ENCODE measurements at regions not wholly inside any gene's neighbourhood (a gene's known extent, or its start where the extent isn't known, plus 50 kb on each side); places are given as distances from the start of the nearest gene placed in this dataset.

DNA sequence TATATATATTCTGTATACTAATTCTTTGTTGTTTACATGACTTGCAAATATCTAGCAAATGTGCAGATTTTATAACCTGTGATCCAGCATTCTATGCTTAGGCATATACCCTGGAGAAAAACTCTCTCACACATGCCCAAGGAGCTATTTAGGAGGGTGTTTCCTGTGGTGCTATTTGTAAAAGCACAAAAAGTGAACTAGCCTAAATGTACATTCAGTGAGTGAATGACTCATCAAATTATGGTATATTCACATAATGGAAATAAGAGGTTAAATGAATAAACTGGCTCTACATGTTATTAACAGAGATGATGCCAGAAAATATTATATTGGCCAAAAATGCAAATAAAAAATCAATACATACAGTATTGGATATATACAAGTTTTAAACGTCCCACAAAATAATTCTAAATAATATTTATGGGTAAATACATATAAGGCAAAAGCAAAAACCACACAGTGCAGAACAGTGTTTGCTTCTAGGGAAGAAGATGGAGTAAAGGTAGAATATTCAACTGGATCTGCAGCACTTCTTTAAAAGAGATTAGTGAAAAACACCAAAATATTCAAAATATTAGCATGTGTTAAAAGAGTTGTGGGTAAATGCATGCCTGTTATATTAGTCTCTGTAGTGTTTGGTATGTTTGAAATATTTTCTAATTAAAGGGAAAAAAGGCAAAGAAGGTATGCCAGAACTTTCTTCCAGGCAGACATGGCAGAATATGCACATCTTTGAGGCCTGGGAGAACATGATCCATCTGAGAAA, 344.7 kb downstream of the KLF5 start:
- no peak overlapping the region for H3K4me3 ChIP-seq (ENCODE audit: low read depth, low read length)
- TF ChIP-seq, protein P1, sequence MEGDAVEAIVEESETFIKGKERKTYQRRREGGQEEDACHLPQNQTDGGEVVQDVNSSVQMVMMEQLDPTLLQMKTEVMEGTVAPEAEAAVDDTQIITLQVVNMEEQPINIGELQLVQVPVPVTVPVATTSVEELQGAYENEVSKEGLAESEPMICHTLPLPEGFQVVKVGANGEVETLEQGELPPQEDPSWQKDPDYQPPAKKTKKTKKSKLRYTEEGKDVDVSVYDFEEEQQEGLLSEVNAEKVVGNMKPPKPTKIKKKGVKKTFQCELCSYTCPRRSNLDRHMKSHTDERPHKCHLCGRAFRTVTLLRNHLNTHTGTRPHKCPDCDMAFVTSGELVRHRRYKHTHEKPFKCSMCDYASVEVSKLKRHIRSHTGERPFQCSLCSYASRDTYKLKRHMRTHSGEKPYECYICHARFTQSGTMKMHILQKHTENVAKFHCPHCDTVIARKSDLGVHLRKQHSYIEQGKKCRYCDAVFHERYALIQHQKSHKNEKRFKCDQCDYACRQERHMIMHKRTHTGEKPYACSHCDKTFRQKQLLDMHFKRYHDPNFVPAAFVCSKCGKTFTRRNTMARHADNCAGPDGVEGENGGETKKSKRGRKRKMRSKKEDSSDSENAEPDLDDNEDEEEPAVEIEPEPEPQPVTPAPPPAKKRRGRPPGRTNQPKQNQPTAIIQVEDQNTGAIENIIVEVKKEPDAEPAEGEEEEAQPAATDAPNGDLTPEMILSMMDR (IDR thresholded peaks at IDR 0.05; ENCODE audit: borderline replicate concordance, insufficient read depth, low read depth, low read length), result no peak

DNA sequence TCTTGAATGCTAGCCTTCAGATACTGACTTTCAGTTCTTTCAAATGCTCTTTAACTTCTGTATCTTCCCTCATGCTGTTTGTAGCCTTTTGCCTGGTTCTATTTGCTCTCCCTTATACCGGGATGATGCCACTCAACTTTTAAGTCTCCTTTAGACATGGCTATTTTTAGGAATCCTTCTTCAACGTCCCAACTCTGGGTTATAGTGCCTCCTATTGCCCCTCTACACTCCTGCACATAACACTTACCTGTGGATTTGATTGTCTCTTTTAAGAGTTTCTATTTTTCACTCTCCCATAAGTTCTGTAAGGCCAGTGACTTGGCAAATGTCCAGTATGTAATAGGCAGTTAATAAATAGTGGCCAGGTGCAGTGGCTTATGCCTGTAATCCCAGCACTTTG, 343.0 kb downstream of the KLF5 start:
- no peak overlapping the region for H3K4me3 ChIP-seq (ENCODE audit: low read depth, low read length)
- TF ChIP-seq, protein P1 (IDR thresholded peaks at IDR 0.05; ENCODE audit: borderline replicate concordance, insufficient read depth, low read depth, low read length), result no peak

DNA sequence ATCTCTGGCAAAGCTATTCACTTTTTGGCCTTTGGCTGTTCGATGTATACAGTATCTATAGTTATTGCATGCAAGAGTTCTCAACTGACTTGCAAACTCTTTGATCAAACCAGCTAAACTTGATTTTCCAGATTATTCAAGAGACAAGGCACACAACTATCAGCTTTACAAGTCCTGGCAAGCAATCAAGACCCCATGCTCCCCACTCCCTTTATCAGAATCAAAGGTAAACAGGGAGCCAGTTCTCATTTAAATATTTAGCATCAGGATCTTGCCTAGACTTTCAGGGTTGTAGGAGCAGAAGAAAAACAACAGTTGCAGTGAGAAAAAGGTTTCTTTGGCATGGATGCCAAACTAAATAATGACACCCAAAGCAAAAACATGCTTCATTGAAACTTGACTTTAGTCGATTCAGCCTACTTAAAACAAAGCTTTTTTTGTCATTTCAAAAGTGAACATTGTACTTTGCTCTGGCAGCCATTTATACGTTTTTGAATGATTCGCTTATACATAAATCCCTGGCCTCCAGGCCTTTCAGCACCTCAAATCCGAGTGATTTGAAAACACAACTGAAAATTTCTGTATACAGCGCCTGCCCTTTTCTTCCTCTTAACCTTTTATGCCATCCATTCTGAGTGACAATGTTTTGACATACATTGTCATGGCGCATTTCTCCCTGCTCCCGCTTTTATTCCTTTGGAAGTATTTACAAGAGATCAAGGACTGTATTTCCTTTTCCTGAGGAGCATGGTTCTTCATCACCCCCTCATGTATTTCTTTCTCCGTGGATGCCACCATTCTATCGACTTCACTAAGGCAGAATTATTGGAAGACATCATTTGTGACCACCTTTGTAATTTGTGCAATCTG, 340.8 kb downstream of the KLF5 start:
- H3K4me3 ChIP-seq (ENCODE audit: low read depth, low read length), result no peak overlapping the region
- TF ChIP-seq, protein P1 (IDR thresholded peaks at IDR 0.05; ENCODE audit: borderline replicate concordance, insufficient read depth, low read depth, low read length), result no peak

DNA sequence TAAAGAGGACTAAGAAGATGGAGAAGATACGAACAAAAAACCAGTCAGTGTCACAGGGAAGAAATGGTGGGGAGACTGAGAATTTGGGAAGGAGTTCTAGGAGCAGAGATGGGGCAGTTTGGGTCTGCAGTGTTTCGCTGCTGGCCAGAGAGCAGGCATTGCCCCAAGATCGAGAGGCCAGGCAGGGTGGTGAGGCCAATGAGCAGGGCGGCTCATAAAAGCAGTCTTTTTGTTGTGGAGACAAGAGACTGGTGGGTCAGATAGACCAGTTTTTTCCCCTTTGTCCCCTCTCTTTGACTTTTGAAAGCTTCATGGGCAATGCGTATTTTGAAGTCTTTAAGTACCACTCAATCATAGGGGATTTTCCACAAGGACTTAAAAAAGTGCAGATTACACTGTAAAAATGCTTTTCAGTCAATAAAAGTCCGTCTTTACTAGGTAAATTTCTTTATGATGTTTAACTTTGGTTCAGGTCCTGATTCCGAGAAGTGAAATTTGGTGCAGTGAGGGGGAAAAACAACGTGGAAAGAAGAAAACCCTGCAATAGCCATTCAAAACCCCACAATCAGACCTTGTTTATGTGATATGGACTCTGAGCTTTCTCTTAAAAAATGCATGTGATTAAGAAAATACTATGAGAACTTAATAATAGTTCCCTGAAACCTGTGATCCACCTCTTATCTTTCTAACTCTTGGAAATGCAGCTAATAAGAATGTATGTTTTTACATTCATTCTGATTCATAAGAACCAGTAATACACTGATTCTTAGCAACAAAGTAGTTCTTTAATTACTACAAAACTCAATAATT, 338.9 kb downstream of the KLF5 start:
- H3K4me3 ChIP-seq (ENCODE audit: low read depth, low read length), result no peak overlapping the region
- TF ChIP-seq, protein P1 (IDR thresholded peaks at IDR 0.05; ENCODE audit: borderline replicate concordance, insufficient read depth, low read depth, low read length), result no peak

DNA sequence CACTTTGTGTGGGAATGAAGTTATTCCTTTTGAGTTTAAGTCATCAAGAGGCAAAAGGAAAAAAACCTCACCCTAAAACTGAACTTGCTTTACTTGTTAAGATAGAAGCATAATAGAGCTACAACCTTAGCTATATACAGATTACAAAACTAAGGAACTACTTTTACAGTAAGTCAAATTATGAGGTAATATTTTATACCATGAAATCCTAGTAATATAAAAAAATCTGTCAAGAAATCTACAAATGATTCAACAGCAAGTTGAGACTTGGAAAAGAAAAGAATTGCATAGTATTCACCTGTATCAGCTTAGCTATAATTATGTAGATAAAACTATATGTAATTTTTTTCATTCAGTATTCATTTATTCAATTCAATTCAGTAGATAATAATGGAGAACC, 335.3 kb downstream of the KLF5 start:
- TF ChIP-seq, protein P1 (IDR thresholded peaks at IDR 0.05; ENCODE audit: borderline replicate concordance, insufficient read depth, low read depth, low read length), result no peak
- no peak overlapping the region for H3K4me3 ChIP-seq (ENCODE audit: low read depth, low read length)

DNA sequence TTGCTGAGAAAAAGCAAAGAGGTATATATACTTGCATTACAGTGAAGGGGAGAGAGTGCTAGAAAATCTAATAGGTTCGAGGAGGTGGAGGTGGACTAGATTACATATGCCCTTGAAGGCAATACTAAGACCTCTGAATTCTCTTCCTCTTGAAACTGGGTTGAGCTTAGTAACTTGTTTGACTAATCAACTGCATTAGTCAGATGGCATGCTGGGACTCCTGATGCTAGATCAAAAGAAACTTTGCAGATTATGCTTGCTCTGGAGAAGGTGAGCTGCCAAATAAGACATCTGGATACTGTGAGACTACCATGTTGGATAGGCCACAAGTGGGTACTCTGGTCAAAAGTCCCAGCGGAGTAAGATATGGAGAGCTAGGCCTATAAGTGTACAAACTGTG, 331.3 kb downstream of the KLF5 start:
- TF ChIP-seq, protein P1 (IDR thresholded peaks at IDR 0.05; ENCODE audit: borderline replicate concordance, insufficient read depth, low read depth, low read length), result no peak
- no peak overlapping the region for H3K4me3 ChIP-seq (ENCODE audit: low read depth, low read length)

Measured in GM12875 (cell line).